OCI-LY3 (cell line): ENCODE measurements at regions not wholly inside any gene's neighbourhood (a gene's known extent, or its start where the extent isn't known, plus 50 kb on each side); places are given as distances from the start of the nearest gene placed in this dataset.

Experiments used
- EZH2phosphoT487 ChIP-seq: fragments of 200-600 bp; shearing (Covaris generic); IDR thresholded peaks from 2 replicates; pipeline ENCODE4 v1.6.1; 2018; ENCODE audit warnings: antibody characterized with exemption, mixed run types, low read depth
- TF ChIP-seq, protein P1 (sequence below): fragments of 200-600, 300-600 bp; sonication (generic); IDR thresholded peaks from 2 replicates; pipeline ENCODE4 v1.5.1; 2014; ENCODE audit warnings: antibody characterized with exemption, low read length, low read depth

DNA sequence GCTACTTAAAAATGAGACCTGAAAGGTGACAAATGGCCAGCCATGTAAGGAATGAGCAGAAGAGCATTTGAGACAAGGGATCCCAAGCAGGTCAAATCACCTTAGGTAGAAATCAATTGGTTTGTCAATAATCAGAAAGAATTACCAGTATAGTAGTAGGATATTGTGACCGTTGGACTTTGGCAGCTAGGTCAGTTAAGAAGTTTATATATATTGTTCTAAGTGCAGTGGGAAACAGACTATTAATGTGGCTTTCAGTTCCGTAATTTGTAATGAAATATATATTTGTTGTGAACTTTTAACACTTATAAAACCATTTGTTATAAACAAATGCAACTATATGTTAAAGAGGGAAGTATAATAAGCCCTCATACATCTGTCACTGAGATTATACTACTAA lies 807.9 kb upstream of the SPRY2 start:
- TF ChIP-seq, protein P1, sequence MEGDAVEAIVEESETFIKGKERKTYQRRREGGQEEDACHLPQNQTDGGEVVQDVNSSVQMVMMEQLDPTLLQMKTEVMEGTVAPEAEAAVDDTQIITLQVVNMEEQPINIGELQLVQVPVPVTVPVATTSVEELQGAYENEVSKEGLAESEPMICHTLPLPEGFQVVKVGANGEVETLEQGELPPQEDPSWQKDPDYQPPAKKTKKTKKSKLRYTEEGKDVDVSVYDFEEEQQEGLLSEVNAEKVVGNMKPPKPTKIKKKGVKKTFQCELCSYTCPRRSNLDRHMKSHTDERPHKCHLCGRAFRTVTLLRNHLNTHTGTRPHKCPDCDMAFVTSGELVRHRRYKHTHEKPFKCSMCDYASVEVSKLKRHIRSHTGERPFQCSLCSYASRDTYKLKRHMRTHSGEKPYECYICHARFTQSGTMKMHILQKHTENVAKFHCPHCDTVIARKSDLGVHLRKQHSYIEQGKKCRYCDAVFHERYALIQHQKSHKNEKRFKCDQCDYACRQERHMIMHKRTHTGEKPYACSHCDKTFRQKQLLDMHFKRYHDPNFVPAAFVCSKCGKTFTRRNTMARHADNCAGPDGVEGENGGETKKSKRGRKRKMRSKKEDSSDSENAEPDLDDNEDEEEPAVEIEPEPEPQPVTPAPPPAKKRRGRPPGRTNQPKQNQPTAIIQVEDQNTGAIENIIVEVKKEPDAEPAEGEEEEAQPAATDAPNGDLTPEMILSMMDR, result no peak
- TF ChIP-seq EZH2phosphoT487, result no peak
